ENCODE measurements at regions not wholly inside any gene's neighbourhood (a gene's known extent, or its start where the extent isn't known, plus 50 kb on each side); places are given as distances from the start of the nearest gene placed in this dataset.
A peak's percentile ranks its signal among the peaks of the same experiment; 100 is the strongest.
"Not testable (repeated sequence)": the region's sequence is repeated elsewhere in the genome, so short reads cannot be mapped to it uniquely, and the experiment has no call there.

GRCh38 chr12:127987199-127987901 is 279.6 kb upstream of the TMEM132C start:
- DNase-seq (ENCODE audit: low read depth, low spot score), result peak; percentile 18

GRCh38 chr12:127991485-127991884 is 275.5 kb upstream of the TMEM132C start:
- DNase-seq (ENCODE audit: low read depth, low spot score), result no peak

DNA sequence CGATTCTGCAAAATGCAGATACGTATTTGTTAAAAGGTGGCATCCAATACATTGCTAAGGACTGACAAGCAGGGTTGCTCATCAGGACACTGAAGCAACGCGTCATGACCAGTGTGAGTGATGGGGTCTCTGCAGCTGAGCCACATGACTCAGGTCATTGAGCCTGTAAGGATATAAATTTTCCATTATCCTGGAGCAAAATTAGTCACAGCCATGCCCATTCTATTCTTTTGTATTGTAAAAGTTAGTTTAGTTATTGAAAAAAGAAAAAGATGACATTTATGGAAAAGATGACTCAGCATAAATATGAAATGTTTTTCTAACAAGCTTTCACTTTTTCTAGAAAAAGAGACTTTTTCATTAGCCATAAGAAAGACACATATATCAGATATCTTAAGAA is 268.0 kb upstream of the TMEM132C start:
- DNase-seq (ENCODE audit: low read depth, low spot score), result no peak

DNA sequence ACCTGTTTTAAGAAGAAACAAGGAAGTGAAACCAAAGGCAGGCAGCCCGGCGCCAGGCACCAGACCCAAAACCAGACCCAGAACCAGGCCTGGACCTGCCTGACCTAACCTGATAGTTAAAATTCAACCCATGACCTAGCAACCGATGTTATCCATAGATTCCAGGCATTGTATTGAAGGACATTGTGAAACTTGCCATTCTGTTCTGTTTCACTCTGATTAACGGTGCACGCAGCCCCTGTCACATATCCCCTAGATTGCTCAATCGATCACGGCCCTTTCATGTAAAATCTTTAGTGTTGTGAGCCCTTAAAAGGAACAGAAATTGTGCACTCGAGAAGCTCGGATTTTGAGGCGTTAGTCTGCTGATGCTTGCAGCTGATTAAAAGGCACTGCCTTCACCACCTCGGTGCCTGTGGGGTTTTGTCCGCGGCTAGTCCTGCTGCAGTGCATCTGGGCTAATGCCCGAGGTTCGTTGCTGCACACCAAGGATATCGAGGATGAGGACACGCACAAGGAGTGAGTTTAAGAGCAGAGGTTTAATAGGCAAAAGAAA is 262.5 kb upstream of the TMEM132C start:
- DNase-seq (ENCODE audit: low read depth, low spot score), result no peak

DNA sequence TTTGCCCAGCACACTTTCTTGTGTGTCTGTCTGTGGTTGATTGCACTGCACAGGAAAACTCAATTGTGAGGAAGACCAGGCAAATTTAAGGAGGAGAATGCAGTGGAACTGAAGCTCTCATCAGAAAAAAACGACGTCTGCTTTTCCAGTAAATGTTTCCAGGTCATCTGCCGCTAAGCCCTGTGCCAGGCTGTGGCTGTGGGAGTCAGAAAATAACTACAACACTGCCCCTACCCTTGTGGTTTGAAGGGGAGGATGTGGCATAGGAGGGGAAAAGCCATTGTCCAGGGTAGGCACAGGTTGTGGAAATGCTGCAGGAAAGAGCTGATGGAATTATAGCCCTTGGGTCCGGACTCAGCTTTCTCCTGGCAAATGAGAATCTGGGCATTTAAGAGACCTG is 259.7 kb upstream of the TMEM132C start:
- no peak for DNase-seq (ENCODE audit: low read depth, low spot score)

DNA sequence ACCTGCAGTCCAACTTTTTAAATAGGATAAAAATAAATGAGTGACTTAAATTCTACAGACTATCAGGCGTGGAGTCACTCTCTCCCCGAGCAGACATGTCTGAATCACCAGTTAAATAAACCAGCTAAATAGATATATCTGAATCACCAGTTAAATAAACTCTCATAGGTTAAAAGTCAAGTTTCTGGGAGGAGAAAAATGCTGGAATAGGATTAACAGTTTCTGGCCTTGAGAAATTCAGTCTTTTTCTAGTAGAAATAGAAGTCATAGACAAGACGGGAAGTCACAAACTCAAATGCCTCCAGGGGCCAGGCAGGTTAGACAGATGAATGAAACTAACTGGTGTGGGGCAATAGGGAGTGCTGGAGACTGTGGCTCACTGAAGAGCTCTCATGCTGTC is 258.6 kb upstream of the TMEM132C start:
- peak; percentile 20 for DNase-seq (ENCODE audit: low read depth, low spot score)

- no peak for DNase-seq (ENCODE audit: low read depth, low spot score)
Measured at GRCh38 chr12:128009108-128009507, 257.9 kb upstream of the TMEM132C start.

GRCh38 chr12:128012110-128012509 is 254.9 kb upstream of the TMEM132C start:
- DNase-seq (ENCODE audit: low read depth, low spot score), result no peak

DNA sequence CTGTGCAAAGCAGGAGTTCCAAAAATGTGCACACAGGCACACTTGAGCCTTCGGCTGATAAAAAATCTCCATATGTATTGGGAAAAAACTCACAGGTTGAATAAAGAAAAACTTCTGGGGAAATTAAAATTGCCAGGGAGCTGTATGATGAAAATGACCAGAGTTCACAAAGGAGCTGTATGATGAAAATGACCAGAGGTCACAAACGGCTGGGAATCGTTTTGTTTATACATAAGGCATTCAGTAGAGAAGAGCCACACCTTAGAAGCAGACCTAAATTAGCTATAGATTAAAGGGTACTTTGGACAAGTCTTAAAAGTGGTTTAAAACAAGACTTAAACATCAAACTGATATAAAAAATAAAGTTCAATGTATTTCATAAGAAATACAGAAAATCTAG is 251.7 kb upstream of the TMEM132C start:
- DNase-seq (ENCODE audit: low read depth, low spot score), result no peak

GRCh38 chr12:128018067-128018466 is 248.9 kb upstream of the TMEM132C start:
- no peak for DNase-seq (ENCODE audit: low read depth, low spot score)

DNA sequence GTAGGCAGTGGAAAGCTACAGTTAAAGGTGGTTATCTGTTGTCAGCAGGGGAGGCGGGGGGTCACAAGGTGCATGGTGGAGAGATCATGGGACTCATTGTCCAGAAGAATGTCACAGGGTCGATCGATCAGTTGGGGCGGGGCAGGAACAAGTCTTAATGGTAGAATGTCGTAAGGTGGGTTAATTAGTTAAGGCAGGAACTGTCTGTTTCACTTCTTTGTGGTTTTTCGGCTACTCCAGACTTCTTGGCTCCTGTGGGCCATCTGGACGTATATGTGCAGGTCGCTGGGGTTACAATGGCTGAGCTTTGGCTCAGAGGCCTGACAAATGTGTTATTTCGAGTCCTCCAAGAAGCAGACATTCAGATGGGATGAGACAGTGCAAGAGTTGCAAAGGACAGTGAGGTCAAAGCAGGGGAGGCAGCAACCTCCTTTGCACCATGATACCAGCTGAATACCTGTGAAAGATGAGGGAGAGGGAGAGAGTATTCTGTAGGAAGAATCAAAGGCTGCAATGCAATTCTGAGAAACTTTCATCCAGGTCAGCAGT is 246.9 kb upstream of the TMEM132C start:
- no peak for DNase-seq (ENCODE audit: low read depth, low spot score)

GRCh38 chr12:128021561-128021960 is 245.4 kb upstream of the TMEM132C start:
- DNase-seq (ENCODE audit: low read depth, low spot score), result no peak

- no peak for DNase-seq (ENCODE audit: low read depth, low spot score)
Measured at GRCh38 chr12:128025589-128026245, 241.3 kb upstream of the TMEM132C start.

- no peak for DNase-seq (ENCODE audit: low read depth, low spot score)
Measured at GRCh38 chr12:128026696-128027574, 240.0 kb upstream of the TMEM132C start.

GRCh38 chr12:128033473-128033872 is 233.5 kb upstream of the TMEM132C start:
- no peak for DNase-seq (ENCODE audit: low read depth, low spot score)

DNA sequence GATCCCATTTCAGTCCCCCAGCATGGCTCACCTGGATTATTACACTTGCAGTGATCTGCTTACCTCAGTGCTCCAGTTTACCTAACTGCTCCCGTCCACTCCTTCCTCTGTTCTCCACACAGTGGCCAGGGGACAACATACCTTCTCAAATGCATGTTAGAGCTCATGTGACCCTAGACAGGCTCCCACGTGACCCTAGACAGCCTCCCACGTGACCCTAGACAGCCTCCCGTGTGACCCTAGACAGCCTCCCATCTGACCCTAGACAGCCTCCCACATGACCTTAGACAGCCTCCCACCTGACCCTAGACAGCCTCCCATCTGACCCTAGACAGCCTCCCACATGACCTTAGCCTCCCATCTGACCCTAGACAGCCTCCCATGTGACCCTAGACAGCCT is 226.0 kb upstream of the TMEM132C start:
- DNase-seq (ENCODE audit: low read depth, low spot score), result no peak

GRCh38 chr12:128042283-128042682 is 224.7 kb upstream of the TMEM132C start:
- DNase-seq (ENCODE audit: low read depth, low spot score), result not testable (repeated sequence)

DNA sequence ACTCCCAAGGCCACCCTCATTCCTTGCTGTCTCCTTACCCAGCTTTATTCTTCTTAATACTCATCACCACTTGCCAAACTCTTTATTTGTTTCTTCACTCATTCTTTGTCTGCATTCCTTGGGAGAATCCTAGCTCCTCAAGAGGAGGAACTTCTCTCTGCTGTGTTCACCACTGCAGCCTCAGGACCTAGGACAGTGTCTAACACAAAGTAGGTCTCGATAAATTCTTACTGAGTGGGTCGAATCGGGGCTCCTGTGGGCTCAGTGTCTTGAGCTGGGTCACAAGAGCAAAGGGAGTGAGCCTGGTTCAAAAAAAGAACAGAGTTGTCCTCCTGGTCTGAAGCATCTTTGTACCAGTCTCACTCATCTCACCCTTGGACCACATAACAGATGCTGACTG is 224.1 kb upstream of the TMEM132C start:
- DNase-seq (ENCODE audit: low read depth, low spot score), result no peak

DNA sequence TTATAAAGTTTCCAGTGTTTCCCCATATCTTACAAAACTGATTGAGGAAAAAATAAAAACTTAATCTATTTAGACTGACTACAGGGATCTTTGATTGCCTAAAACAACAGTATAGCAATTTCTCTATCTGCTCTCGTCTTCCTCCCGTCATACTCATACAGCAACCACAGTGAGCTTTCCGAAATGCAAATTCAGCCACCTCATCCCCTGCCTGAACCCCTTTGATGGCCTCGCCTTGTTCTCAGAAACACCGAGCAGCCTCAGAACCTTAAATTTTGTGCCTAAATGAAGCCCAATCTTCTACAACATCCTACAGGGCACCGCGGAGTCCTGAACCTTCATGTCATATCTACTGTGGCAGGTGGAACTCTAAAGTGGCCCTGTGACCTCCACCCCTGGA is 223.7 kb upstream of the TMEM132C start:
- DNase-seq (ENCODE audit: low read depth, low spot score), result no peak

- DNase-seq (ENCODE audit: low read depth, low spot score), result no peak
Measured at GRCh38 chr12:128047266-128048060, 219.5 kb upstream of the TMEM132C start.

DNA sequence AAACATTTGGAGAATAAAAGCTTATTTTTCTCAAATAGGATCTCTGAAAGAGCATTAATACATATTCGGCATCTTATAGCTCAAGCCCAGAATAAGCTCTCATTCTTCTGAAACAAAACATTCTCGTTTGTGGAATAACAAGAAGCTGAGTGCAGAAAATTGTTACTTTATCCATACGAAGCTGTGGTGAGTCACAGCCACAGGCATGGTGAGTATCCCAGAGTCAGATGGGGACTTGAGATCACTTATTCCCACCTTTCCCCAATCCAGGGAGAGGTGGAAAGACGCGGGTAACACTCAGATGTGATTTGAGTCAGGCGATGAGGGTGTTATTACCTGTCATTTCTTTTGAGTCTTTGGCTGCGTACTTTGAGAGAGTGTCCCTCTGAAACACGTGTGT is 214.6 kb upstream of the TMEM132C start:
- no peak for DNase-seq (ENCODE audit: low read depth, low spot score)
